ENCODE measurements at regions not wholly inside any gene's neighbourhood (a gene's known extent, or its start where the extent isn't known, plus 50 kb on each side); places are given as distances from the start of the nearest gene placed in this dataset.

- H3K27me3 Mint-ChIP-seq (ENCODE audit: low read depth, poor library complexity), result peaks cover 12% of the 10 kb centered on the region
Measured at GRCh38 chr10:7036951-7037350, 373.9 kb downstream of the SFMBT2 start.

DNA sequence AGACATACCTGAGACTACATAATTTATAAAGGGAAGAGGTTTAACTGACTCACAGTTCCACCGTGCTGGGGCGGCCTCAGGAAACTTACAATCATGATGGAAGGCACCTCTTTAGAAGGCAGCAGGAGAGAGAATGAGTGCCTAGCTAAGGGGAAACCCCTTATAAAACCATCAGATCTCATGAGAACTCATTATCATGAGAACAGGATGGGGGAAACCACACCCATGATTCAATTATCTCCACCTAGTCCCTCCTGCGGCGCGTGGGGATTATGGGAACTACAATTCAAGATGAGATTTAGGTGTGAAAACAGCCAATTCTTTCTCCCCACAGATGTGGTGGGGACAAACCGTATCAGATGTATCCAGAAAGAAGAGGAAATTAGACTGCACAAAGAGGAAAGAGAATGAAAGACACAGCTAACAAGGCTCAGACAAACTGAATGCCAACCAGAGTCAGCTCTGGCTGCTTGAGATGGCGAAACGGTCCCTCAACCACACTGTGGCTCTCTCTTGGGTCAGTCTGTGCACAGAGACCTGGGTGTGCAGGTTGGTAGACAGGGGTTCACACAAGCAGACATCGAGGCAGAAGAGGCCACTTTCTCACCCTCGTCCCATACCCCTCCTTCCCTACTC is 375.6 kb downstream of the SFMBT2 start:
- H3K27me3 Mint-ChIP-seq (ENCODE audit: low read depth, poor library complexity), result peaks cover 7% of the 10 kb centered on the region
- H3K36me3 Mint-ChIP-seq (ENCODE audit: low read depth), result no peaks in the 10 kb centered on the region
- peaks cover 4% of the 10 kb centered on the region for H3K9me3 Mint-ChIP-seq
- no peak for DNase-seq
- H3K4me1 Mint-ChIP-seq, result no peaks in the 10 kb centered on the region
- no peak overlapping the region for H3K4me3 Mint-ChIP-seq
- TF ChIP-seq, protein P1, sequence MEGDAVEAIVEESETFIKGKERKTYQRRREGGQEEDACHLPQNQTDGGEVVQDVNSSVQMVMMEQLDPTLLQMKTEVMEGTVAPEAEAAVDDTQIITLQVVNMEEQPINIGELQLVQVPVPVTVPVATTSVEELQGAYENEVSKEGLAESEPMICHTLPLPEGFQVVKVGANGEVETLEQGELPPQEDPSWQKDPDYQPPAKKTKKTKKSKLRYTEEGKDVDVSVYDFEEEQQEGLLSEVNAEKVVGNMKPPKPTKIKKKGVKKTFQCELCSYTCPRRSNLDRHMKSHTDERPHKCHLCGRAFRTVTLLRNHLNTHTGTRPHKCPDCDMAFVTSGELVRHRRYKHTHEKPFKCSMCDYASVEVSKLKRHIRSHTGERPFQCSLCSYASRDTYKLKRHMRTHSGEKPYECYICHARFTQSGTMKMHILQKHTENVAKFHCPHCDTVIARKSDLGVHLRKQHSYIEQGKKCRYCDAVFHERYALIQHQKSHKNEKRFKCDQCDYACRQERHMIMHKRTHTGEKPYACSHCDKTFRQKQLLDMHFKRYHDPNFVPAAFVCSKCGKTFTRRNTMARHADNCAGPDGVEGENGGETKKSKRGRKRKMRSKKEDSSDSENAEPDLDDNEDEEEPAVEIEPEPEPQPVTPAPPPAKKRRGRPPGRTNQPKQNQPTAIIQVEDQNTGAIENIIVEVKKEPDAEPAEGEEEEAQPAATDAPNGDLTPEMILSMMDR (IDR thresholded peaks at IDR 0.05), result no peak
- no peak overlapping the region for H3K27ac Mint-ChIP-seq

More at GRCh38 chr10:7036951-7037350, 373.9 kb downstream of the SFMBT2 start:
- Mint-ChIP-seq H3K27ac (no peak overlapping the region), H3K4me1 (no peaks in the 10 kb centered on the region), H3K4me3 (no peak overlapping the region), H3K9me3 (no peaks in the 10 kb centered on the region), H3K36me3 (ENCODE audit: low read depth) (no peaks in the 10 kb centered on the region)
- DNase-seq, result no peak
- TF ChIP-seq, protein P1 (IDR thresholded peaks at IDR 0.05), result no peak

GRCh38 chr10:7033031-7033430 is 377.8 kb downstream of the SFMBT2 start:
- Mint-ChIP-seq H3K4me1 (no peaks in the 10 kb centered on the region), H3K27me3 (ENCODE audit: low read depth, poor library complexity) (peaks cover 7% of the 10 kb centered on the region), H3K4me3 (no peak overlapping the region), H3K36me3 (ENCODE audit: low read depth) (no peaks in the 10 kb centered on the region), H3K9me3 (peaks cover 13% of the 10 kb centered on the region), H3K27ac (no peak overlapping the region)
- no peak for DNase-seq
- TF ChIP-seq, protein P1 (IDR thresholded peaks at IDR 0.05), result no peak

- DNase-seq, result no peak
- TF ChIP-seq, protein P1 (IDR thresholded peaks at IDR 0.05), result no peak
- Mint-ChIP-seq H3K27ac (no peak overlapping the region), H3K4me3 (no peak overlapping the region), H3K36me3 (ENCODE audit: low read depth) (no peaks in the 10 kb centered on the region), H3K9me3 (peaks cover 13% of the 10 kb centered on the region), H3K27me3 (ENCODE audit: low read depth, poor library complexity) (peaks cover 6% of the 10 kb centered on the region), H3K4me1 (no peaks in the 10 kb centered on the region)
Measured at GRCh38 chr10:7030134-7030855, 380.5 kb downstream of the SFMBT2 start.

GRCh38 chr10:7029672-7030071 is 381.2 kb downstream of the SFMBT2 start:
- no peaks in the 10 kb centered on the region for H3K4me1 Mint-ChIP-seq
- no peak for DNase-seq
- no peaks in the 10 kb centered on the region for H3K36me3 Mint-ChIP-seq (ENCODE audit: low read depth)
- TF ChIP-seq, protein P1 (IDR thresholded peaks at IDR 0.05), result no peak
- H3K4me3 Mint-ChIP-seq, result no peak overlapping the region
- peaks cover 2% of the 10 kb centered on the region for H3K27me3 Mint-ChIP-seq (ENCODE audit: low read depth, poor library complexity)
- H3K27ac Mint-ChIP-seq, result no peak overlapping the region
- peaks cover 13% of the 10 kb centered on the region for H3K9me3 Mint-ChIP-seq

- Mint-ChIP-seq H3K9me3 (peaks cover 13% of the 10 kb centered on the region), H3K27me3 (ENCODE audit: low read depth, poor library complexity) (peaks cover 2% of the 10 kb centered on the region), H3K36me3 (ENCODE audit: low read depth) (no peaks in the 10 kb centered on the region), H3K4me3 (no peak overlapping the region), H3K4me1 (no peaks in the 10 kb centered on the region), H3K27ac (no peak overlapping the region)
- TF ChIP-seq, protein P1 (IDR thresholded peaks at IDR 0.05), result no peak
- no peak for DNase-seq
Measured at GRCh38 chr10:7028809-7029166, 382.0 kb downstream of the SFMBT2 start.

All from nephron progenitor cell (in vitro differentiated cells).